ENCODE measurements at regions not wholly inside any gene's neighbourhood (a gene's known extent, or its start where the extent isn't known, plus 50 kb on each side); places are given as distances from the start of the nearest gene placed in this dataset.
"Not testable (repeated sequence)": the region's sequence is repeated elsewhere in the genome, so short reads cannot be mapped to it uniquely, and the experiment has no call there.

GRCh38 chr3:195635262-195635873, 51.6 kb upstream of the APOD start:
- not testable (repeated sequence) for DNase-seq (ENCODE audit: low read depth in 4 of 4, low spot score in 1 of 4)

GRCh38 chr3:195634426-195635261, 50.9 kb upstream of the APOD start:
- peak in 2 of 4 experiments; percentile 41 to 45 for DNase-seq (ENCODE audit: low read depth in 4 of 4, low spot score in 1 of 4)

Data from stimulated activated CD4-positive, alpha-beta T cell treated with anti-CD3 and anti-CD28 coated beads, Interleukin-1b, Interleukin-23, amount 100 ng/mL, for 24 hours (primary cell).